Nephron (organoid): ENCODE measurements at regions not wholly inside any gene's neighbourhood (a gene's known extent, or its start where the extent isn't known, plus 50 kb on each side); places are given as distances from the start of the nearest gene placed in this dataset.
"Not testable (repeated sequence)": the region's sequence is repeated elsewhere in the genome, so short reads cannot be mapped to it uniquely, and the experiment has no call there.

Experiments used
- H3K27ac Mint-ChIP-seq, 3 experiments: 2 replicates each; pipeline ENCODE4 v1.8.0; 2020; ENCODE audit warnings: mixed read lengths in 3 of 3, mild to moderate bottlenecking in 2 of 3, moderate library complexity in 1 of 3
- H3K27me3 Mint-ChIP-seq: 2 replicates; pipeline ENCODE4 v1.8.0; 2021; ENCODE audit warnings: low read depth, mild to moderate bottlenecking, moderate library complexity, mixed read lengths
- H3K36me3 Mint-ChIP-seq: 2 replicates; pipeline ENCODE4 v1.8.0; 2020; ENCODE audit warnings: low read depth, mixed read lengths
- H3K4me1 Mint-ChIP-seq: 2 replicates; pipeline ENCODE4 v1.8.0; 2020; ENCODE audit warnings: mixed read lengths
- H3K4me3 Mint-ChIP-seq, 3 experiments: 2 replicates each; pipeline ENCODE4 v1.8.0; 2020; ENCODE audit warnings: mild to moderate bottlenecking in 3 of 3, mixed read lengths in 3 of 3, moderate library complexity in 2 of 3
- H3K9me3 Mint-ChIP-seq: 2 replicates; pipeline ENCODE4 v1.8.0; 2020; ENCODE audit warnings: mixed read lengths
- CTCF ChIP-seq, 3 experiments: fragments of 200-600 bp; sonication (generic); IDR thresholded peaks; one replicate each; pipeline ENCODE4 v1.5.0; 2021; ENCODE audit warnings: antibody characterized with exemption in 3 of 3; ENCODE audit not compliant: unreplicated experiment in 3 of 3

- H3K4me3 Mint-ChIP-seq = no peak overlapping the region
- no peaks in the 10 kb centered on the region for H3K27me3 Mint-ChIP-seq
- peak overlapping the region in 1 of 3 experiments; percentile 50 for H3K27ac Mint-ChIP-seq
- TF ChIP-seq CTCF (IDR thresholded peaks at IDR 0.05; ENCODE audit: unreplicated experiment in 3 of 3) = no peak
- peaks cover 7% of the 10 kb centered on the region for H3K4me1 Mint-ChIP-seq
- no peaks in the 10 kb centered on the region for H3K36me3 Mint-ChIP-seq
- H3K9me3 Mint-ChIP-seq = no peaks in the 10 kb centered on the region
Measured at GRCh38 chr4:167897116-167897515, 195.2 kb upstream of the ANXA10 start.

- Mint-ChIP-seq H3K9me3 (no peaks in the 10 kb centered on the region), H3K36me3 (no peaks in the 10 kb centered on the region), H3K27ac (no peak overlapping the region), H3K4me1 (no peaks in the 10 kb centered on the region), H3K4me3 (no peak overlapping the region), H3K27me3 (no peaks in the 10 kb centered on the region)
- no peak for TF ChIP-seq CTCF (IDR thresholded peaks at IDR 0.05; ENCODE audit: unreplicated experiment in 3 of 3)
Measured at GRCh38 chr4:167903291-167903721, 189.0 kb upstream of the ANXA10 start.

- H3K4me1 Mint-ChIP-seq = no peaks in the 10 kb centered on the region
- H3K4me3 Mint-ChIP-seq = no peak overlapping the region
- no peaks in the 10 kb centered on the region for H3K9me3 Mint-ChIP-seq
- no peaks in the 10 kb centered on the region for H3K27me3 Mint-ChIP-seq
- TF ChIP-seq CTCF (IDR thresholded peaks at IDR 0.05; ENCODE audit: unreplicated experiment in 3 of 3) = no peak
- no peaks in the 10 kb centered on the region for H3K36me3 Mint-ChIP-seq
- H3K27ac Mint-ChIP-seq = no peak overlapping the region
Measured at GRCh38 chr4:167906851-167907250, 185.5 kb upstream of the ANXA10 start.

GRCh38 chr4:167908816-167909215, 183.5 kb upstream of the ANXA10 start:
- no peaks in the 10 kb centered on the region for H3K36me3 Mint-ChIP-seq
- no peaks in the 10 kb centered on the region for H3K27me3 Mint-ChIP-seq
- TF ChIP-seq CTCF (IDR thresholded peaks at IDR 0.05; ENCODE audit: unreplicated experiment in 3 of 3) = no peak
- H3K27ac Mint-ChIP-seq = peak overlapping the region in 1 of 3 experiments; percentile 3
- H3K4me1 Mint-ChIP-seq = no peaks in the 10 kb centered on the region
- H3K9me3 Mint-ChIP-seq = peaks cover 6% of the 10 kb centered on the region
- H3K4me3 Mint-ChIP-seq = no peak overlapping the region

- not testable (repeated sequence) for H3K36me3 Mint-ChIP-seq, H3K27me3 Mint-ChIP-seq, H3K4me1 Mint-ChIP-seq, H3K27ac Mint-ChIP-seq, H3K4me3 Mint-ChIP-seq
- H3K9me3 Mint-ChIP-seq = peaks cover 10% of the 10 kb centered on the region
Measured at GRCh38 chr4:167912535-167912934, 179.8 kb upstream of the ANXA10 start.

GRCh38 chr4:167918077-167918476, 174.3 kb upstream of the ANXA10 start:
- no peak for TF ChIP-seq CTCF (IDR thresholded peaks at IDR 0.05; ENCODE audit: unreplicated experiment in 3 of 3)
- H3K4me3 Mint-ChIP-seq = no peak overlapping the region
- peaks cover 16% of the 10 kb centered on the region for H3K9me3 Mint-ChIP-seq

More at GRCh38 chr4:167918077-167918476, 174.3 kb upstream of the ANXA10 start:
- Mint-ChIP-seq H3K27me3 (no peaks in the 10 kb centered on the region), H3K36me3 (no peaks in the 10 kb centered on the region), H3K4me1 (no peaks in the 10 kb centered on the region), H3K27ac (no peak overlapping the region)
